ENCODE measurements at regions not wholly inside any gene's neighbourhood (a gene's known extent, or its start where the extent isn't known, plus 50 kb on each side); places are given as distances from the start of the nearest gene placed in this dataset.

DNA sequence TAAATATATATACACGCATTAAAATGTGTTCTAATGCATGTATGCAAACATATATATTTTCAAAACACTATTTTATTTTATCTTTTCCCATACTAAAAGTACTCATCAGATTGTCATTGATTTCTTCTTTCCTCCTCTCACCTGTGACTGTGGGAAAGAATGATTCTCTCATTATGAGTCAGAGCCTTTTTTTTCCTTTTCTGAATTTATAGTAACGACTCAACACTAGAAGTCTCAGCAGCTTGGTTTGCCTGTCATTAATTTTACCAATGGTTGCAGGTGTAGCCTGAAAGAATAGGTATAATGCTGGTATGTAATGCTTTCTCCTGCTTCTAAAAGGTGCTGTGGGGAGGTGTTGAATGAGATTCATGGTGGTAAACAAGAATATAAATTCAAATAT, 328.7 kb downstream of the UTRN start:
- no peak overlapping the region for H3K27ac ChIP-seq (ENCODE audit: extremely low read length, insufficient read depth, low read length)
- no peaks in the 10 kb centered on the region; a peak in 1 of 5 replicates for H3K36me3 ChIP-seq (replicated peaks in 1 of 2; ENCODE audit: control insufficient read depth in 1 of 2, insufficient read depth in 2 of 2, low read length in 2 of 2)
- ChIA-PET POLR2A (no interaction called here), CTCF (ENCODE audit: low intra/inter-chr PET ratio, low total read pairs) (no interaction called here)
- DNase-seq (ENCODE audit: low spot score), result no peak
- no peak for ATAC-seq
- H3K9me3 ChIP-seq (ENCODE audit: low read length), result no peaks in the 10 kb centered on the region
- H3K4me1 ChIP-seq (ENCODE audit: insufficient read depth, low read length), result no peaks in the 10 kb centered on the region
- FAIRE-seq, result no peak
- H3K4me3 ChIP-seq (replicated peaks in 1 of 3; ENCODE audit: insufficient read depth in 1 of 3, low read depth in 2 of 3, low read length in 3 of 3), result no peak overlapping the region
- H3K79me2 ChIP-seq (ENCODE audit: insufficient read depth, low read length), result no peaks in the 10 kb centered on the region
- 47% methylated on average over 2 of the region's 2 CpGs for WGBS (ENCODE audit: low lambda C conversion rate)
- H2AFZ ChIP-seq (ENCODE audit: low read length), result no peak overlapping the region
- H3K4me2 ChIP-seq (ENCODE audit: low read depth, low read length), result no peak overlapping the region
- no peak for TF ChIP-seq MBD4 (IDR thresholded peaks at IDR 0.05; ENCODE audit: borderline replicate concordance, low read length)
- no peak for TF ChIP-seq ARNTL (CRISPR knock-in tag; IDR thresholded peaks at IDR 0.05)
- no peak for TF ChIP-seq ZNF816 (CRISPR knock-in tag; IDR thresholded peaks at IDR 0.05; ENCODE audit: borderline replicate concordance)
- no peak for TF ChIP-seq ZNF260 (CRISPR knock-in tag; IDR thresholded peaks at IDR 0.05; ENCODE audit: borderline replicate concordance, low read depth)
- TF ChIP-seq HOXA5 (CRISPR knock-in tag; IDR thresholded peaks at IDR 0.05), result no peak
- TF ChIP-seq ZNF451 (CRISPR knock-in tag; IDR thresholded peaks at IDR 0.05), result no peak
- TF ChIP-seq, protein P1, sequence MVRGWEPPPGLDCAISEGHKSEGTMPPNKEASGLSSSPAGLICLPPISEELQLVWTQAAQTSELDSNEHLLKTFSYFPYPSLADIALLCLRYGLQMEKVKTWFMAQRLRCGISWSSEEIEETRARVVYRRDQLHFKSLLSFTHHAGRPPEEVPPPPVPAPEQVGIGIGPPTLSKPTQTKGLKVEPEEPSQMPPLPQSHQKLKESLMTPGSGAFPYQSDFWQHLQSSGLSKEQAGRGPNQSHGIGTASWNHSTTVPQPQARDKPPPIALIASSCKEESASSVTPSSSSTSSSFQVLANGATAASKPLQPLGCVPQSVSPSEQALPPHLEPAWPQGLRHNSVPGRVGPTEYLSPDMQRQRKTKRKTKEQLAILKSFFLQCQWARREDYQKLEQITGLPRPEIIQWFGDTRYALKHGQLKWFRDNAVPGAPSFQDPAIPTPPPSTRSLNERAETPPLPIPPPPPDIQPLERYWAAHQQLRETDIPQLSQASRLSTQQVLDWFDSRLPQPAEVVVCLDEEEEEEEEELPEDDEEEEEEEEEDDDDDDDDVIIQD (CRISPR knock-in tag; IDR thresholded peaks at IDR 0.05; ENCODE audit: low read depth), result no peak
- no peak for TF ChIP-seq HDAC2 (CRISPR knock-in tag; IDR thresholded peaks at IDR 0.05)
- BruUV-seq (replicated peaks), result no TSS peak
- no peak overlapping the region for H3K9ac ChIP-seq (ENCODE audit: insufficient read depth, low read depth, low read length)
- intact Hi-C loops (cut with micrococcal nuclease; ENCODE audit: unreplicated experiment) (no loop called here), in situ Hi-C loops (cut with HindIII; ENCODE audit: extremely low pct_ligation_motif_present, low pct_unique_long_range_greater_than_20kb) (no loop called here)
- H3K27me3 ChIP-seq (ENCODE audit: control insufficient read depth in 1 of 2, insufficient read depth in 2 of 2, low read length in 2 of 2), result no peaks in the 10 kb centered on the region
- no peaks in the 10 kb centered on the region for H4K20me1 ChIP-seq (ENCODE audit: insufficient read depth, low read length)

DNA sequence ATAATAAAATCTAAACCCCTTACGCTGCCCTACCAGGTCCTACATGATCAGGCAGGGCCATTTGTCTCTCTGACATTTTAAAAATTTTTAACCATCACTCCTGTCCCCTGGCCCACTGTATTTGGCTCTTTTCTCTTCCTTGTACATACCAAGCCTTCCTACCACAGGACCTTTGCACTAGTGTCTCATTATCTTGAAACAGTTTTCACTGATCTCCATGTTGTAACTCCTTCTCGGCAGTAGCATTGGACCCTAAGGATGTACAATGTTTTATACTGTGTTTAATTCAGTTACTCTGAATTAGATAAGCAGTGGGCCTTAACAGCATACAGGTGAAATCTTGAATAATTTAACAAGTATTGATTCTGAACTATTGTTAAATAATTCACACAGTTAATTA, 330.7 kb downstream of the UTRN start:
- Histone ChIP-seq H4K20me1 (ENCODE audit: insufficient read depth, low read length) (no peaks in the 10 kb centered on the region), H3K4me3 (replicated peaks in 1 of 3; ENCODE audit: insufficient read depth in 1 of 3, low read depth in 2 of 3, low read length in 3 of 3) (no peak overlapping the region), H3K27me3 (ENCODE audit: control insufficient read depth in 1 of 2, insufficient read depth in 2 of 2, low read length in 2 of 2) (no peaks in the 10 kb centered on the region), H3K27ac (ENCODE audit: extremely low read length, insufficient read depth, low read length) (no peak overlapping the region), H3K36me3 (replicated peaks in 1 of 2; ENCODE audit: control insufficient read depth in 1 of 2, insufficient read depth in 2 of 2, low read length in 2 of 2) (peaks cover 0 to 1% of the 10 kb centered on the region in 2 experiments; a peak in 2 of 5 replicates), H3K4me2 (ENCODE audit: low read depth, low read length) (no peak overlapping the region), H2AFZ (ENCODE audit: low read length) (no peak overlapping the region), H3K9ac (ENCODE audit: insufficient read depth, low read depth, low read length) (no peak overlapping the region), H3K9me3 (ENCODE audit: low read length) (no peaks in the 10 kb centered on the region), H3K79me2 (ENCODE audit: insufficient read depth, low read length) (no peaks in the 10 kb centered on the region), H3K4me1 (ENCODE audit: insufficient read depth, low read length) (no peaks in the 10 kb centered on the region)
- ChIA-PET CTCF (ENCODE audit: low intra/inter-chr PET ratio, low total read pairs) (no interaction called here), POLR2A (no interaction called here)
- 96% methylated on average over 2 of the region's 2 CpGs for WGBS (ENCODE audit: low lambda C conversion rate)
- ATAC-seq, result no peak
- intact Hi-C loops (cut with micrococcal nuclease; ENCODE audit: unreplicated experiment), result no loop called here
- no peak for FAIRE-seq
- no TSS peak for BruUV-seq (replicated peaks)
- in situ Hi-C loops (cut with HindIII; ENCODE audit: extremely low pct_ligation_motif_present, low pct_unique_long_range_greater_than_20kb), result no loop called here
- TF ChIP-seq KMT2B (CRISPR knock-in tag; IDR thresholded peaks at IDR 0.05), result no peak
- peak; percentile 22 for TF ChIP-seq RBM22 (optimal IDR thresholded peaks at IDR 0.05; ENCODE audit: low read length)
- no peak for TF ChIP-seq ZNF12 (CRISPR knock-in tag; IDR thresholded peaks at IDR 0.05)
- no peak for DNase-seq (ENCODE audit: low spot score)

Measured in HepG2 (cell line).